ENCODE measurements at regions not wholly inside any gene's neighbourhood (a gene's known extent, or its start where the extent isn't known, plus 50 kb on each side); places are given as distances from the start of the nearest gene placed in this dataset.

GRCh38 chr11:79860336-79860735 is 419.5 kb upstream of the TENM4 start:
- no peak overlapping the region for H3K4me2 ChIP-seq (ENCODE audit: insufficient read depth, insufficient read length, low read length)
- H3K79me2 ChIP-seq (ENCODE audit: insufficient read depth, low read length), result no peaks in the 10 kb centered on the region
- no peak overlapping the region for H3K14ac ChIP-seq (ENCODE audit: insufficient read depth, low read length)
- H3K27me3 Mint-ChIP-seq (ENCODE audit: low read depth), result peaks cover under 1% of the 10 kb centered on the region; the same call in 1 of the 2 replicates
- H3K27me3 ChIP-seq (ENCODE audit: insufficient read depth, low read length), result no peaks in the 10 kb centered on the region
- no peak overlapping the region for H4K5ac ChIP-seq (ENCODE audit: insufficient read length, low read depth, low read length)
- no peak overlapping the region for H3K4ac ChIP-seq (ENCODE audit: low read depth, low read length)
- H3K4me1 Mint-ChIP-seq, result peaks cover 13% of the 10 kb centered on the region in 2 experiments
- DNase-seq, result no peak
- no peak overlapping the region for H3K23ac ChIP-seq (ENCODE audit: insufficient read length, low read depth, low read length)
- H3K18ac ChIP-seq (ENCODE audit: insufficient read length, low read depth, low read length), result no peak overlapping the region
- H3K27ac Mint-ChIP-seq, result no peak overlapping the region
- no peak overlapping the region for H4K91ac ChIP-seq (ENCODE audit: insufficient read length, low read depth, low read length)
- H2BK120ac ChIP-seq (ENCODE audit: low read depth, low read length, poor library complexity, severe bottlenecking), result no peak overlapping the region
- no peaks in the 10 kb centered on the region for H3K23me2 ChIP-seq (ENCODE audit: insufficient read length, low read depth, low read length, poor library complexity, severe bottlenecking)
- H4K8ac ChIP-seq (replicated peaks; ENCODE audit: insufficient read length, low read depth, low read length), result no peak overlapping the region
- no peaks in the 10 kb centered on the region for H3K79me1 ChIP-seq (ENCODE audit: insufficient read depth, low read depth, low read length, poor library complexity, severe bottlenecking)
- no CpG with 5 or more reads among the region's 3 CpGs for WGBS (ENCODE audit: extremely low coverage, insufficient read length, low lambda C conversion rate)
- H4K20me1 ChIP-seq (ENCODE audit: control insufficient read depth, insufficient read depth, insufficient read length), result no peaks in the 10 kb centered on the region
- no peak for TF ChIP-seq CTCF (conservative IDR thresholded peaks at IDR 0.05)
- H2BK12ac ChIP-seq (ENCODE audit: insufficient read length, low read depth, low read length), result no peak overlapping the region
- H3K4me1 ChIP-seq (ENCODE audit: insufficient read depth, low read length), result no peaks in the 10 kb centered on the region
- no peak overlapping the region for H3K27ac ChIP-seq (ENCODE audit: insufficient read length, low read depth, low read length)
- H3K9me3 Mint-ChIP-seq, result no peaks in the 10 kb centered on the region
- no peak overlapping the region for H2AK5ac ChIP-seq (ENCODE audit: insufficient read length, low read length)
- no peak overlapping the region for H2BK15ac ChIP-seq (ENCODE audit: low read depth, low read length)
- H3K56ac ChIP-seq (ENCODE audit: insufficient read length, low read depth, low read length), result no peak overlapping the region
- no peak overlapping the region for H2BK20ac ChIP-seq (ENCODE audit: low read depth, low read length, poor library complexity, severe bottlenecking)
- no peak overlapping the region for H3K4me3 Mint-ChIP-seq
- H3K9me3 ChIP-seq (ENCODE audit: control insufficient read depth, low read depth, low read length), result no peaks in the 10 kb centered on the region
- no peak overlapping the region for H2BK5ac ChIP-seq (ENCODE audit: insufficient read length, low read length)
- no peak overlapping the region for H2AFZ ChIP-seq (ENCODE audit: low read length)
- H3K9ac ChIP-seq (ENCODE audit: extremely low read depth, insufficient read length, low read length), result no peak overlapping the region
- no peak overlapping the region for H3T11ph ChIP-seq (ENCODE audit: low read length)
- no peaks in the 10 kb centered on the region for H3K36me3 Mint-ChIP-seq (ENCODE audit: insufficient read depth in 1 of 3, low read depth in 3 of 3)

Data from H9 (cell line).